ENCODE measurements at regions not wholly inside any gene's neighbourhood (a gene's known extent, or its start where the extent isn't known, plus 50 kb on each side); places are given as distances from the start of the nearest gene placed in this dataset.

DNA sequence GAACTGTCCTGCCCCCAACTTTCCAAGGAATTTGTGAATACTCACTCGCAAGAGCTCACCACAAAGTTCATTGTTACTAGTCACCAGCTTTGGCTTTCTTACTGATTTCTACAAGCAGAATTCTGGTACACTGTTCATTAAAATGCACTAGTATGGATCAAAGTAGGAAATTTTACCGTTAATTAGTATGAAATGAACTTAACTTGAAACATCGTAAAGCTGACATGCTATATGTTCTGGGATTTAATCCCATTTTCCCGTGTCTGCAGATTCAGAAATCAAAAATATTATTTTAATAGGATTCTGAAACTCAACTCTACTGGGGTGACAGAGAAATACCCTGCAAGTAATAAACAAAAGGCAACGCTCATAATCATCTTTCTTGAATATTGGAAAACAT is 399.3 kb downstream of the DOK5 start:
- POLR2A ChIA-PET = no interaction called here
- CTCF ChIA-PET = no interaction called here
- no peak for DNase-seq (ENCODE audit: extremely low spot score)
- TF ChIP-seq CTBP1 (IDR thresholded peaks at IDR 0.05; ENCODE audit: borderline replicate concordance) (no peak), ELF4 (IDR thresholded peaks at IDR 0.05) (no peak), ARNT (IDR thresholded peaks at IDR 0.05) (no peak), LEF1 (IDR thresholded peaks at IDR 0.05; ENCODE audit: borderline replicate concordance) (no peak)
- TF ChIP-seq, protein P1, sequence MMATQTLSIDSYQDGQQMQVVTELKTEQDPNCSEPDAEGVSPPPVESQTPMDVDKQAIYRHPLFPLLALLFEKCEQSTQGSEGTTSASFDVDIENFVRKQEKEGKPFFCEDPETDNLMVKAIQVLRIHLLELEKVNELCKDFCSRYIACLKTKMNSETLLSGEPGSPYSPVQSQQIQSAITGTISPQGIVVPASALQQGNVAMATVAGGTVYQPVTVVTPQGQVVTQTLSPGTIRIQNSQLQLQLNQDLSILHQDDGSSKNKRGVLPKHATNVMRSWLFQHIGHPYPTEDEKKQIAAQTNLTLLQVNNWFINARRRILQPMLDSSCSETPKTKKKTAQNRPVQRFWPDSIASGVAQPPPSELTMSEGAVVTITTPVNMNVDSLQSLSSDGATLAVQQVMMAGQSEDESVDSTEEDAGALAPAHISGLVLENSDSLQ (IDR thresholded peaks at IDR 0.05) = no peak

DNA sequence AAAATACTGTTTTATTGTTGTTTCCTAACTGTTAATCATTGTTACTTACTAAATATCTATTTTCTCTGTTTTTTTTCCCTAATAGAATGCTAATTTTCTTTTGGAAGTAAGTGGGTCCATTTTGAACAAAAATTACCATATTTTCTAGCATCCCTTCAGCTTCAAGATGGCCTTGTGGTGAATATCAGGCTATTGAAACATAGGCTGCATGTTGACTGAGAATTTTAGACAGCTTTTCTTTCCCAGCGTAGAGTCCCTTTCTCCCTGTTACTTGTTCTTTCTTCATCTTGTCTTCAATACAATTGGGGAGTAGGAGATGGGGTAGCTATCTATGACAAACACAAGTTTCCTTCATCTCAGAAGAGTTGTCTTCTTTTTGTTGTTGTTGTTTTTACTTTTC is 397.0 kb downstream of the DOK5 start:
- DNase-seq (ENCODE audit: extremely low spot score) = no peak
- ChIA-PET CTCF (no interaction called here), POLR2A (no interaction called here)
- TF ChIP-seq BHLHE40 (IDR thresholded peaks at IDR 0.05; ENCODE audit: borderline replicate concordance) = no peak
- no peak for TF ChIP-seq ELF4 (IDR thresholded peaks at IDR 0.05)
- TF ChIP-seq, protein P1 (IDR thresholded peaks at IDR 0.05) = no peak
- TF ChIP-seq ARNT (IDR thresholded peaks at IDR 0.05) = no peak
- no peak for TF ChIP-seq SUZ12 (IDR thresholded peaks at IDR 0.05)
- no peak for TF ChIP-seq FOXK2 (IDR thresholded peaks at IDR 0.05)
- TF ChIP-seq L3MBTL2 (conservative IDR thresholded peaks at IDR 0.05) = no peak
- no peak for TF ChIP-seq FOXA1 (IDR thresholded peaks at IDR 0.05)
- TF ChIP-seq ZNF384 (IDR thresholded peaks at IDR 0.05) = no peak
- TF ChIP-seq LEF1 (IDR thresholded peaks at IDR 0.05; ENCODE audit: borderline replicate concordance) = no peak
- no peak for TF ChIP-seq NFRKB (IDR thresholded peaks at IDR 0.05)

DNA sequence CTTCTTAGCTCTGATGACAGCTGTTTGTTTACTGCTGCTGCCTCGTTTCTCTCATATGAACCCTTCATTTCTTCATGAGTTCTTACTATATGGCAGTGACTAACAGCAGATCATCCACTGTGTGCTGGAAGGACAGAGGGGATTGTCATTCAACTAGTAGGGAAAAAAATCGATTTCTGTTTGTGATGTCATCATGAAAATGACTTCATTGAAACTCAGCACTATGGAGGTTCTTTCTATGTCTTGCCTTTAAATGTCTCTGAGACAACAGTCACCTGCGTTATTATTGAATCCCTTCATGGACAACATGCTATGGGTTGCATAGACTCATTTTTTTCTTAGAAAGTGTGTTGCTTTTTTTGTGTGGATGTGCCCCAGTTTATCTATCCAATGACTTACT is 394.4 kb downstream of the DOK5 start:
- DNase-seq (ENCODE audit: extremely low spot score) = no peak
- no peak for TF ChIP-seq SP1 (IDR thresholded peaks at IDR 0.05)
- no peak for TF ChIP-seq SUZ12 (IDR thresholded peaks at IDR 0.05)
- TF ChIP-seq ARNT (IDR thresholded peaks at IDR 0.05) = no peak
- no peak for TF ChIP-seq TARDBP (IDR thresholded peaks at IDR 0.05)
- no peak for TF ChIP-seq FOXM1 (IDR thresholded peaks at IDR 0.05; ENCODE audit: borderline replicate concordance)
- TF ChIP-seq CTBP1 (IDR thresholded peaks at IDR 0.05; ENCODE audit: borderline replicate concordance) = no peak
- TF ChIP-seq BHLHE40 (IDR thresholded peaks at IDR 0.05; ENCODE audit: borderline replicate concordance) = no peak
- no peak for TF ChIP-seq ELF4 (IDR thresholded peaks at IDR 0.05)
- TF ChIP-seq L3MBTL2 (conservative IDR thresholded peaks at IDR 0.05) = no peak
- no peak for TF ChIP-seq FOXA1 (IDR thresholded peaks at IDR 0.05)
- TF ChIP-seq NFRKB (IDR thresholded peaks at IDR 0.05) = no peak
- TF ChIP-seq LEF1 (IDR thresholded peaks at IDR 0.05; ENCODE audit: borderline replicate concordance) = no peak
- TF ChIP-seq HDGF (IDR thresholded peaks at IDR 0.05; ENCODE audit: borderline replicate concordance) = no peak
- TF ChIP-seq, protein P1 (IDR thresholded peaks at IDR 0.05) = no peak
- CTCF ChIA-PET = no interaction called here
- POLR2A ChIA-PET = no interaction called here

DNA sequence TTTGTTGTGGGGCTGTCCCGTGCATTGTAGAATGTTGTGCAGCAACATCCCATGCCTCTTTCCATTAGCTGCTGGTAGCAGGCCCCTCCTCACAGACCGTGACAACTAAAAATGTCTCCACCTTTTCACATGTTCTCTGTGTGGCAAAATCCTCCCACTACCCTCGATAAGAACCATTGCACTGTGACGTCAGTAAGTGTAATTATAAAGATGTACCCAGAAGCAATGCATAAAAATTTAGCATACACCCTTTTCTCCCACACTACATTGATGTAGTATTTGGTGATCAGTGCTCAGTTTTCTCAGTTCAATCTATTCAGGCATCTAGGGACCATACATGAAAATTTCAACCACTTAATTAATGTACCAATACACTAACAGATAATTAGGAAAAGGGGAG is 389.9 kb downstream of the DOK5 start:
- POLR2A ChIA-PET = no interaction called here
- no peak for DNase-seq (ENCODE audit: extremely low spot score)
- CTCF ChIA-PET = no interaction called here
- TF ChIP-seq ELF4 (IDR thresholded peaks at IDR 0.05) (no peak), L3MBTL2 (conservative IDR thresholded peaks at IDR 0.05) (no peak), ARNT (IDR thresholded peaks at IDR 0.05) (no peak), FOXA1 (IDR thresholded peaks at IDR 0.05) (no peak)

DNA sequence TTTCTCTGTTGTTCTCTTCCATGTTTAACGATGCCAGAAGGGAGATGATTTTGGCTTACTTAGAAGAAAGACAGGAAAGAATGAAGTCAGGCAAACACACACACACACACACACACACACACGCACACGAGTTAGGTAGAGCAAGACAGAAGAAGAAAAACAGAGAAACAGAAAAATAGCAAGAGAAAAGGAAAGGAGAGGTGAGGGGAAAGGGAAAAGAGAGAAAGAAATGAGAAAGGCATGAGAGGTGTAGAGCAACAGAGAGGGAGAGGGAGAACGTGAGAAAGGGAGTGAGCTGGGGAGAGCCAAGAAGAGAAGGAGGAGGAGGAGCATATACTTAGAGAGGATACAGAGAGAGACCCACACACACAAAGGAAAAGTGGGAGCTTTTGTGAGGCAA is 385.3 kb downstream of the DOK5 start:
- TF ChIP-seq, protein P1 (IDR thresholded peaks at IDR 0.05) = no peak
- no peak for TF ChIP-seq SP1 (IDR thresholded peaks at IDR 0.05)
- TF ChIP-seq BHLHE40 (IDR thresholded peaks at IDR 0.05; ENCODE audit: borderline replicate concordance) = no peak
- no peak for TF ChIP-seq CTBP1 (IDR thresholded peaks at IDR 0.05; ENCODE audit: borderline replicate concordance)
- TF ChIP-seq ELF4 (IDR thresholded peaks at IDR 0.05) = no peak
- TF ChIP-seq FOXM1 (IDR thresholded peaks at IDR 0.05; ENCODE audit: borderline replicate concordance) = no peak
- no peak for TF ChIP-seq FOXA1 (IDR thresholded peaks at IDR 0.05)
- TF ChIP-seq SUZ12 (IDR thresholded peaks at IDR 0.05) = no peak
- no peak for TF ChIP-seq L3MBTL2 (conservative IDR thresholded peaks at IDR 0.05)
- POLR2A ChIA-PET = no interaction called here
- DNase-seq (ENCODE audit: extremely low spot score) = no peak
- CTCF ChIA-PET = no interaction called here

DNA sequence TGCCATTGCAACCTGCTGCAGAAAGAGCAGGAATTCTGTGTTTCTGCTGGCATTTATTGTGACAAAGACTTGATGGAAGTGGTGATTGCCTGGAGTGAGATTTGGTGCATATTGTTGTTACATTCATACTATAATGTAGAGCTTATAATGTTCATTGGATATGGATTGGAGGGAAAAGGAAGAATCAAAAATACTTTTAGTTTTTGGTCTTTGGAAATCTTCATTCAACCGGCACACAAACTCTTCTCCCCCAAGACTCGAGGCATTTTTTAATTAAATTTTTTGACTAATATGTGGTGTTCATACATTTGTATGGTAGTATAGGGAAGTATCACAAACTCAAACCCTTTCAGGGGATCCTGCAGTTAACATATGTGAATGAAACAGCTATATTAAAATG is 380.8 kb downstream of the DOK5 start:
- POLR2A ChIA-PET = no interaction called here
- CTCF ChIA-PET = interaction anchor here (0.6 kb wide), 1 partner anchor 1695 kb away, joined by 3 read pairs; no protein-coding TSS in a partner anchor
- TF ChIP-seq TARDBP (IDR thresholded peaks at IDR 0.05) = no peak
- TF ChIP-seq FOXK2 (IDR thresholded peaks at IDR 0.05) = no peak
- no peak for TF ChIP-seq ZNF384 (IDR thresholded peaks at IDR 0.05)
- TF ChIP-seq SUZ12 (IDR thresholded peaks at IDR 0.05) = no peak
- no peak for TF ChIP-seq CTBP1 (IDR thresholded peaks at IDR 0.05; ENCODE audit: borderline replicate concordance)
- no peak for TF ChIP-seq BHLHE40 (IDR thresholded peaks at IDR 0.05; ENCODE audit: borderline replicate concordance)
- no peak for TF ChIP-seq HDGF (IDR thresholded peaks at IDR 0.05; ENCODE audit: borderline replicate concordance)
- TF ChIP-seq, protein P1 (IDR thresholded peaks at IDR 0.05) = no peak
- TF ChIP-seq ELF4 (IDR thresholded peaks at IDR 0.05) = no peak
- no peak for TF ChIP-seq SP1 (IDR thresholded peaks at IDR 0.05)
- no peak for TF ChIP-seq L3MBTL2 (conservative IDR thresholded peaks at IDR 0.05)
- TF ChIP-seq NFRKB (IDR thresholded peaks at IDR 0.05) = no peak
- no peak for TF ChIP-seq FOXM1 (IDR thresholded peaks at IDR 0.05; ENCODE audit: borderline replicate concordance)
- no peak for TF ChIP-seq LEF1 (IDR thresholded peaks at IDR 0.05; ENCODE audit: borderline replicate concordance)
- no peak for TF ChIP-seq FOXA1 (IDR thresholded peaks at IDR 0.05)
- TF ChIP-seq ARNT (IDR thresholded peaks at IDR 0.05) = no peak
- DNase-seq (ENCODE audit: extremely low spot score) = no peak
